Cardiac septum (tissue), 1 donor: ENCODE measurements at regions not wholly inside any gene's neighbourhood (a gene's known extent, or its start where the extent isn't known, plus 50 kb on each side); places are given as distances from the start of the nearest gene placed in this dataset.
"Not testable (repeated sequence)": the region's sequence is repeated elsewhere in the genome, so short reads cannot be mapped to it uniquely, and the experiment has no call there.

ENCODE experiments used
- DNase-seq: peaks from one replicate; pipeline ENCODE4 v3.0.0-alpha.2; 2020; ENCODE audit warnings: low spot score
- intact Hi-C: fragments of 100-400 bp; cut with DNase I; formaldehyde crosslinking; loops from one replicate; pipeline ENCODE4 v1.14.0; 2022
- donor health status: DM: no; HTN: no; CAD: no.

- no peak for DNase-seq
- intact Hi-C loops, result no loop called here
Observed at GRCh38 chrX:66717926-66718325, 79.0 kb upstream of the EDA2R start.

- no peak for DNase-seq
- intact Hi-C loops, result no loop called here
Observed at GRCh38 chrX:66698273-66699204, 59.7 kb upstream of the EDA2R start.

GRCh38 chrX:66692512-66692911, 53.6 kb upstream of the EDA2R start:
- intact Hi-C loops, DNase-seq: not testable (repeated sequence)
